Fibroblast of peridontal ligament (primary cell): ENCODE measurements at regions not wholly inside any gene's neighbourhood (a gene's known extent, or its start where the extent isn't known, plus 50 kb on each side); places are given as distances from the start of the nearest gene placed in this dataset.
"Not testable (repeated sequence)": the region's sequence is repeated elsewhere in the genome, so short reads cannot be mapped to it uniquely, and the experiment has no call there.

Experiments used
- DNase-seq: peaks from one replicate; pipeline ENCODE4 v3.0.0-alpha.2; 2010; ENCODE audit errors: extremely low read depth

DNA sequence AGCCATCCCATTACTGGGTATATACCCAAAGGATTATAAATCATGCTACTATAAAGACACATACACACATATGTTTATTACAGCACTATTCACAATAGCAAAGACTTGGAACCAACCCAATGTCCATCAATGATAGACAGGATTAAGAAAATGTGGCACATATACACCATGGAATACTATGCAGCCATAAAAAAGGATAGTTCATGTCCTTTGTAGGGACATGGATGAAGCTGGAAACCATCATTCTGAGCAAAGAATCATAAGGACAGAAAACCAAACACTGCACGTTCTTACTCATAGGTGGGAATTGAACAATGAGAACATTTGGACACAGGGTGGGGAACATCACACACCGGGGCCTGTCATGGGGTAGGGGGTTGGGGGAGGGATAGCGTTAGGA, 60.3 kb upstream of the NMU start:
- not testable (repeated sequence) for DNase-seq

DNA sequence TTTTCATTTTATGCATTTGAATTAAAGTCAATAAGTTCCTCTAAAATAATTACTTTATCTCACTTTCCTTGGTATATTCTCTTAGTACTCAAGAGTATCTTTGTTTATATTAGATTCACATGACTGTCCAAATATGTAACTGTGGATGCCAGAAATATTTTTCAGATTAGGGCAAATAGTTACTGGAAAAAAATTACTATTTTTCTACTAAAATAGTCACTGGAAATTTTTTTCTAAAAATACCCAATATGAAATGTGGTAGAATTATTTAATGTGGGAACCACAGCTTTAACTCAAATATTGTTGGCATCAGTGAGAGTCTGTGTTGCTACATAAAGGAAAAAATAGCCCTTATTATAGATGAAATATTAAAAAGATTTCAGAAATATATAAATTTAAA, 70.4 kb upstream of the NMU start:
- no peak for DNase-seq

DNA sequence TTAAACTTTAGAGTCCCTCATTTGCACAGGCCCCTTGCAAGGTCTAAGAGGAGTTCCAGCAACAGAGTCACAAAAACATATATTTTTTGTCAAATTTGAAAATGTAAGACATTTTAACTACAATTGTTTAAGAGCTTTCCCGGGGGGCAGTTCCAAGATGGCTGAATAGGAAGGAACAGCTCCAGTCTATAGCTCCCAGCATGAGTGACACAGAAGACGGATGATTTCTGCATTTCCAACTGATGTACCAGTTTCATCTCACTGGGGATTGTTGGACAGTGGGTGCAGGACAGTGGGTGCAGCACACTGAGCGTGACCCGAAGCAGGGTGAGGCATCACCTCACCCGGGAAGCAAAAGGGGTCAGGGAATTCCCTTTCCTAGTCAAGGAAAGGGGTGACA, 71.4 kb upstream of the NMU start:
- DNase-seq, result no peak

DNA sequence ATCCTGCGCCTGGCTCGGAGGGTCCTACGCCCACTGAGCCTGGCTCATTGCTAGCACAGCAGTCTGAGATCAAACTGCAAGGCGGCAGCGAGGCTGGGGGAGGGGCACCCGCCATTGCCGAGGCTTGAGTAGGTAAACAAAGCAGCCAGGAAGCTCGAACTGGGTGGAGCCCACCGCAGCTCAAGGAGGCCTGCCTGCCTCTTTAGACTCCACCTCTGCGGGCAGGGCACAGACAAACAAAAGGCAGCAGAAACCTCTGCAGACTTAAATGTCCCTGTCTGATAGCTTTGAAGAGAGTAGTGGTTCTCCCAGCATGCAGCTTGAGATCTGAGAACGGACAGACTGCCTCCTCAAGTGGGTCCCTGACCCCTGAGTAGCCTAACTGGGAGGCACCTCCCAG, 71.9 kb upstream of the NMU start:
- DNase-seq, result not testable (repeated sequence)

DNA sequence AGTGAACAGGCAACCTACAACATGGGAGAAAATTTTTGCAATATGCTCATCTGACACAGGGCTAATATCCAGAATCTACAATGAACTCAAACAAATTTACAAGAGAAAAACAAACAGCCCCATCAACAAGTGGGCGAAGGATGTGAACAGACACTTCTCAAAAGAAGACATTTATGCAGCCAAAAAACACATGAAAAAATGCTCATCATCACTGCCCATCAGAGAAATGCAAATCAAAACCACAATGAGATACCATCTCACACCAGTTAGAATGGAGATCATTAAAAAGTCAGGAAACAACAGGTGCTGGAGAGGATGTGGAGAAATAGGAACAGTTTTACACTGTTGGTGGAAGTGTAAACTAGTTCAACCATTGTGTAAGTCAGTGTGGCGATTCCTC, 76.7 kb upstream of the NMU start:
- not testable (repeated sequence) for DNase-seq

DNA sequence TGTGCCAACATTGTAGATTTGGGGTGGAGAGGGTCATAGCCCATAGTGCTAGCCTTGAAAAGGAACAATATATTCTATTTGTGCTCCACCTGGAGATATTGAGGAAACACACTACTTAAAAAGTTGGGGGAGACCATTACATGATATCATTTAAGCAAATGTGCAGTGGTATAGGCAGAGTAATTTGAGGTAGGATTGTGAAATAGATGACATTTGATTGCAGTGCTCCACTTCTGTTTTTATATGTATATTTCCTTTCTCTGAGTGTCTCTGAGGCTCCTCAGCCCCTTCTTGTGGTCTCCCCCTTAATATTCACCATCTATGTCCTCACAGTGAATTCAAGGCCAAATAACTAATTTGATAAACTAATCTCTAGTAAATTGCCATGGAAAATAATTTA, 85.6 kb upstream of the NMU start:
- no peak for DNase-seq

DNA sequence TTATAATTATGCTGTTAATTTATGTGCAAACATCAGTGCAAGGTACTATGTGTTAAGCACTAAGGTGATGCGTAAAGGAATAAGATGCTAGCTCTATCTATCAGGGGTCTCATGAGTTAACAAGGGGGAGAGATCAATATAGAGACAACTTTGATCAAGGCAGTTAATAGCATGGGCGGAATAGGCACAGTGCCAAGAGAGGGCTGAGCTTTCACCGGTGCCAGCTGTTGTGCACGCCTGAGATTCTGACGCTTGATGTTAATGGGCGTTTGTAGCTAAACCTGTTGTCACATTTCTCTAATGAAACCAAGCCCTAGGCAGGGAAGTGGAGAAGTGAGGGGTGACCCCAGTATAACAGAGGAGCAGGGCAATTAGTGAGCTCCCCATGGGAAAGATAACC, 86.0 kb upstream of the NMU start:
- DNase-seq, result no peak

DNA sequence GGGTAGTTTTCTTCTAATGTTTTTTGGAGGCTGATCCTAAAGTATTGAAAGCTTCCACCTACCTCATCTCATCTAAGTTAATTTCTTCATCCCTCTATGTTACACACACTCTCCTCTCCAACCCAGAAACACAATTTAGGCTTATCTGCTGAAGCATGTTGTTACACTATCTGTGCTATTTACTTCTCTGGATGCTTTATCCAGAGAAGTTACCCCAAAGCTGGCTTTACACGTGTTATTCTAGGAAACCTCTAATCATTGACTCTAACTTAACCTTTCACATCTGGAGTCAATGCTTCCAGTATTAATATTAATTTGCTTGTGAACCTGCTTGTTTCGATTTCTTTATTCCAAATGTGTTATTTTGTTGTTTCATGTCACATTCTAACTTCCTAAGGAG, 87.3 kb upstream of the NMU start:
- no peak for DNase-seq

DNA sequence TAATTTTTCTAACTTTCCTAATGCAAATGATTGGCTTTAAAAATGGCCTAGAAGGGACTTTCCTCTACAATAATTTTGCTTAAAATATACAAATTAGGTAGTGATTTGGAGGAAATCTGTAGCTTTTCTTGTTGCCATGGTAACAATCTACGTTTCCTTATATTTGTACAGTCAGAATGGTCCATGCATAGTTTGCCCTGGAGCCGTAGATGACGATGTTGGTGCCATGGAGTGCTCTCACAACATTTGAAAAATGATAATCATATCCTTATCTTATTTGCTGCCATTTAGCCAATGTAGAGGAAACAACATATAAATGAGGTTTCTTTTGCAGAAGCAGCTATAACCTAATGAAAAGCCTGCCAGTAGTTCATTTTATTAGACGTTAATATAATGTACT, 89.0 kb upstream of the NMU start:
- DNase-seq, result no peak

DNA sequence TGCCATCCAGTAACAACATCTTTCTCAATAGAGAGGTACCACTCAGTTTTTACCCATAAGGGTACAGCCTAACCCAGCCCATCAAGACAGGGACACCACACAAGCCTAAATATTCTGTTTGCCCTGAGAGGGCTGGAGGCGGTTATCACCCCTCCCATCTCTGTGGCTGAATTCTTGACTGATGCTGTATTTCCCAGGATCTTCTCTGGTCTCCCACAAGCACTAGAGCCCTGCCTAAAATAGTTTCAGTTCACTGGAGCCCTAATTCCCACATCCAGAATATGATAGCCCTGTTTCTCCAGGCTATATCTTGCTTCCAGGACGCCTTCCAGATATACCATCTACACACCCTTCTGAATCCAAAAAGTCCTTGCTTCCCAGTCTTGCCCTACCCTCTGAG, 91.6 kb upstream of the NMU start:
- DNase-seq, result no peak

DNA sequence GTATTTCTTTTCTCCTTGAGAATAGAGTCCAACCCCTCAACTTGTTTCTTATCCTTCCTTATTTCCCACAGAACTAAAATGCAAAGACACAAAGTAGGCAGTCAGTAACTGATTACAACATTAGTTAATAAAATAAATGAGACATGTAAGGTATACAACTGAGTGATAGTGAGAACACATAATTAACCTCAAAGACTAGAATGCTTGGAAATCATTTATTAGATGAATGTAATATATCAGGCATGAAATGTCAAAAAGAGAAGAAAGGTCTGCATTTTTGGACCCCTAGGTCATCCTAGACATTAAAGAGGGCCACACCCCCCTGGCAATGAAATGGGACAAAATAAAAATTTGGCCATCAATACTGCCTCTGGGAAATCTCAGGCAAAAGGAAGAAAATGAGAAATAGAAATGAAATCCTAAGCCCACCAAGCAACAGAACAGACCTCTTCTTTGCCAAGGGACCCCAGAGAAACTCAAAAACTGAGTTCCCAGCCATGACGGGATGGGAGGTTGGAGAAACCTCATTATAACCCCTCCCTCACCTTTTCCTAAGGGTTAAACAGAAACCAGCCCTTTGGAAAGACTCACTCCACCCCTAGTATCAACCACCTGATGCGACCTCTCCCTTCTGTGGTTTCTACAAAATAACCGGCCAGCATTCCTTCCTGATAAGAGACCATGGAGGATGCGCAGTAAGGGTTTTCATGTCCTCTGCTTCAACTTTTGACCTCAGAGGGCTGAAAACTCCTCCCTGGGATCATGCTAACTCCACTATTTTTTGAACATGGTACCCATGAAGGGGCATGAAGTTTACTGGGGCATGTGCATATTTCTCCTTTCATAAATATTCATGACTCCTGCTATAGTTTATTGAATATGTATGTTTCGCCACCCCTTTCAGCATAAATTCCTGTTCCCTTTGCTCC, 90.0 kb upstream of the EXOC1L start:
- DNase-seq, result no peak

DNA sequence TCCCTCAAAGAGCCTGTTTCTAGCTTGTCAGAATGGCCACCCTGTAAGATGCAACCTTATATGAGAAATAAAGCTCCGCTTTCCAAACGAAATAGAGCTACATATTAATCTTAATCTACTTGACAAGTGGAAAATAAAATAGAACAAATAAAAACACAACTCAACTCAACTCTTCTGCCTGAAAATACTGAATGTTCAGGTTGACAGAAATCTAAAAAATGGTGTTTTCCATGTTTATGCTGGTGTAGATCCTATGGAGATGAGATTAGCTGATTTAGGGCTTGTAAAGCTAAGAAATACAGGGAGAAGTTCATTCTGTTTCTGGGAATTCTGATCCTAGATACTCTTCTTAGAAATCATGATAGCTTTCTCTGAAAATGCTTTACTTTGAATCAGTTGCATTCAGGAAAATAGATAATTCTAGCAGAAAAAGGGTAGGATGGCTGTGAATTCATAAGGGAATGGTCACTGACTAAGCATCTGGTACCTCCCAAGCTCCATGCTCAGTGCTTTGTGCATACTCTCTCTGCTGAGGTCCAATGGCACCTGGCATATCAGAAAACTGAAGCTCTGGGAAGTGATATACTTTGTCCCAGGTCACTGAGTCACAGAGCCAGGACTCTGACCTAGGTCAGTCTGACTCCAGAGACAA, 89.2 kb upstream of the EXOC1L start:
- DNase-seq, result no peak

DNA sequence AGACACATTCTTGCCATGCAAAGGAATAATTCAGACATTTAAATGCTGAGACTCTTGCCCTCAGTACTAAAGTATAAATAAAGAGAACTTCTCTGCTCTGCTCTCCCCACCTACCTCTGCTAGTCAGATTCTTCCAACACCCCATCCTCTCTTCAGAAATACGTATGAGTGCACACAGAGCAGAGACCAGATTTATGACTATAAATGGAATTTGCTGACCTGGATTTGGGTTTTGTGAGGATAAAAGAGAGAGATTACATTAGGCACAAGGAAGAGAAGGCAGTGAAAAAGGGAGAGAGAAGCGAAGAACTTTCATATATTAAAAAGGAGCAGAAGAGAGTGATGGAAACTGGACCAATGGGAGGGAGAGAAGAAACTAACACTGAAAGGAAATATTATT, 87.6 kb upstream of the EXOC1L start:
- DNase-seq, result no peak

DNA sequence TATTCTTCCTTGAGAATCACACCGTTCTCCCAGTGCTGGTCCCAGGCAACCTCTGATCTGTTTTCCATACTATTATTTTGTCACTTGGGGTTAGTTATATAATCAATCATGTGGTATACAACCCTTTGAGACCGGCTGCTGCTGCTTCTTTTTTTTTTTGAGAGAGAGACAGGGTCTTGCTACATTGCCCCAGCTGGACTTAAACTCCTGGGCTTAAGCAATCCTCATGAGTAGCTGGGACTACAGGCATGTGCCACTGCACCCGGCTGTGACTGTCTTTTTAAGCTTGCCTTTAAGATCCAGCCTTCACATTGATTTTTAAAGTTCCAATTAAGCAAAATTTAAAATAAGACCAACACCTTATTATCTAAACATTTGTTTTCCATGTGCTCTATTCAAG, 86.7 kb upstream of the EXOC1L start:
- DNase-seq, result no peak

DNA sequence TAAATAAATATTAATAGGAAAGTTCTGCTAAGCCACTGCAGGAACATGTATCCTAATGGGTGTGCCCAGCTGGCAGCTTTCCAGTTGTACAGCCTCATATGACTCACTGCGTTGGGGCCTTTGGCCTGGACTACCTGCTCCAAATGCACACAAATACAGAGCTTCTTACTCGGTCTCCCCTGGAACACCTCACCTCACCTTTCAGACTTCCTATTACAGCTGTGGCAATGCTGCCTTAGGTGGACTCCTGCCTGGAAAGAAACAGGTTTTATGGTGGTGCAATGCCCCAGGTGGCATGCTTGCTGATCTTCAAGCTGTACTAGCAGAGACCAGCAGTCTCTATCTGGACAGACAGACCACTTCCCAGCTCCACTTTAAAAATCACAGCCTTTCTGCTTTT, 85.7 kb upstream of the EXOC1L start:
- DNase-seq, result no peak

DNA sequence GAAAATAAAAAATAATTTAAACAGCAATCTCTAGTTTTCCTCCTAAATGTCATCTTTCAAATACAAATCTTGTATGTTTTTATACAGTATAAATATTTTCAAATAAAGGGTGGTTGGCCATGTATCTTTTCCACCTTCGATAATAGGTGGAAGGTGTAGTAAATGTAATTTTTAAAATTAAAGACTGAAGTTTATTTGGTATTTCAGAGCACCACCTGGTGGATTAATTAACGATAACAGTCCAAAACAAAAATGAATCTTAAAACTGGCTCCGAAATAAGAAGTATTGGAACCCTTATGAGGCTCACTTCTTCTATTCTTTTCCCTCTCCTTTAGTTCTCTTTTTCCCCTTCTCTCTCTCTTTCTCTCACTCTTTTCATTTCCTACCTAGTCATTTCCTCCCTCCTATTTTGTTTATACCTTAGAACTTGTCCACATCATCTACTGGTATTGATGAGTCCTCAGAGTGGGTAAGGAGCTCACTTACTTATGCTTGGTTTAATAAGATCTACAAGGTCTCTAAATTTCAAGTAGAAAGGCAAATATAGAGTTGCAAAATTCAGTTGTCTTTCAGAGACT, 82.9 kb upstream of the EXOC1L start:
- peak; percentile 15 for DNase-seq

DNA sequence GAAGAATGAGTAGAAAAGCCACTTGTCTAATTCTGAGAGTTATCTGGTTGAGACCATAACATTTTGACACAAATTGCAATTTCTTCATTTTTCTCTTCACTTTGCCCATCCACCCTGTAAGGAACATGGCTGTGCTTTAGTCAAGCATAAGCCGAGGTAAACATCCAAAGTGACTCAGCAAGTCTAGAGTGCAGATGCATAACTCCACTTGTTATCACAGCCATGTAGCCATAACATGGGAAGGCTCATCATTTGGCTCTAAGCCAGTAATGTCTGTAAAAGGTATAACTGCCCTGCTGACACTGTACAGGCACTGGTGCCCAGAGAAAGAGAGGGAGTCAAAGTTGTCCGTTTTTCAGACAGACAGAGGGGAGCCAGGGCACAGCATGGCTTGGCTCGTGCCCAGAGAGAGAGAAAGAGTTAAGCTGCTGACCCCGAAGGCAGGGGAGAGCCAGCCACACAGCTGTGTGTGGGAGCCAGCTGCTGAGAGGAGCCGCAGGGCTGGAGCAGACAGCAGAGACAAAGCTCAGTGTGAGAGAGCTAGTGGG, 76.9 kb upstream of the EXOC1L start:
- DNase-seq, result no peak

DNA sequence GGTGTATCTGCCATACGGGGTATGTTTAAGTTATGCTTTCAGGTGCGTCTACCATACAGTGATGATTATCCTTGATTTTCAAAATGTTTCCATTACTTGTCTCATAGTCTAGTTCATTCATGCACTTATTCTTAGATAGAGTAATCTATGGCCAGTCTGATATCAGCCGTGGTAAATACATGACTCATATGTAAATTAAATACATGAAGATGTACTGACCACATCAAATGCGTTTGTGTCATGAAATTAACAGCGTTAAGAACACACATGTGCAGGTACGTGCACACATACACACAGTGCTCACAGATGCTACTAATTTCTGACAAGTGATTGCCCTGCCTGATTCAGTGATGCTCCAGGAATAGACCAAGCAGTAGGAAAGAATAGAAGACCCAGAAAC, 75.2 kb upstream of the EXOC1L start:
- DNase-seq, result no peak

DNA sequence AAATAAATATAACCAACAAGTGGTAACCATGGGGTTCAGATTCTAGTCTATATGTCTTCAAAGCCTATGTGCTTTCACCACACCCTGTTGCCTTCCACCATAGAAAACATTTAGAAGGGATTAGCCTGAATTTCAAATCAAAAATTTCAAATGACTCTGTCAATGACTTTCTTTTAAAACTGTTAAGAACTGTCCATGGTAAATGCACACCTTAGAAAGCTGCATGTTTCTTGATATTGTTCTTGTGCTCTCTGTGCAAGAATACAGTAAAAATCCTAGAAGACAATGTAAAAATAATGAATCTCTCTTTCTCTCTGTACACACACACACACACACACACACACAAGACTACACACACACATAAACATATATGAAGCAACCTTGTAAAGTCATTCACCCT, 74.6 kb upstream of the EXOC1L start:
- DNase-seq, result no peak

DNA sequence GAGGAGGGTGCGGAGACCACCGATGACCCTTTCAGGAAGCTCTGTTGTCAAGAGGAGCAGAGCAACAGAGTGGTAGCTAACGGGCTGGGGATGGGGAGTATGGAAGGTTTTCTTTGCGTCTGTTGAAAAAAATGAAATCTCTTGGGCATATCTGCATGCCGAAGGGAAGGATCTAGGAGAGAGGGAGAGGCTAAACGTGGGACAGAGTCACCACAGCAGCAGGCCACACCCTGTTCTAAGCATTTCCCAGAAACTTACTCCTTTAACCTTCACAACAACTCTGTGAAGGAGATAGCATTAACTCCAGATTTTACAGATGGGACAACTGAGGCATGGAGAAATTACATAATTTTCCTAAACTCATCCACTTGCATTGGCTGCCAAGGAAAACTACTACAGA, 71.8 kb upstream of the EXOC1L start:
- DNase-seq, result no peak

DNA sequence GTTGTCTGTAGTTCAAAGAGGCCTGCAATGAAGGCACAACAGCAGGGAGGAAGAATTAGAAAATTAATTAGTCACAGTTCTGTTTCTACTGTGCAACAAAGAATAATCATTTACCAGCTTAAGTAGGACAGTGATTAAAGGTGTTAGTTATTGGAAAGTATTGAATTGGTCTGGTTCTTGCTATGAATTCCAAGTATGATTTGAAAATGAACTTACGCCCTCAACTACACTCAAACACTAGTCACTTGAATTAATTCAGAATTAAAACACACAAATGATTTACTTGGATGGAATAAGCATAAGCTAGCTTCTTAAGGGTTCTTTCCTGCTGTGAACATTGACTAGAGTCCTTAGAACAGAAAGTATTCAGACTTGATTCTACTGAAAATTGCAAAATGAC, 69.9 kb upstream of the EXOC1L start:
- DNase-seq, result no peak

DNA sequence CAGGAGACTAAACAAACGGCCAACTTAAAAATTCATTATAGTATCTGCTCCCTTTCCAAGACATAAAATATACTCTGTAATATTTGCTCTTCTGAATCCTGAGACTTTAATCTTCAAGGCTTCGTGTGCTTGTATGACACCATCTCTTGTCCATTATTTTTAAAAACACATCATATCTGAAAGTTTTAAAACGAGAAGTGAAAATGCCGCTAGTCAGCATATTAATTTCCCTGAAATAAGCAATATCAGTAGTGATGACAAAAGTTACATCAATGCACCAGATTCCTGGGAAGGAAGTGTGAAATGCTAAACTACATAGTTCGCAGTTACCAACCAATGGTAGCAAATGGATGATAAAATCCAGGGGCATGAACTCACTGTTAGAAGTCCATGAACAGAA, 66.8 kb upstream of the EXOC1L start:
- DNase-seq, result no peak

DNA sequence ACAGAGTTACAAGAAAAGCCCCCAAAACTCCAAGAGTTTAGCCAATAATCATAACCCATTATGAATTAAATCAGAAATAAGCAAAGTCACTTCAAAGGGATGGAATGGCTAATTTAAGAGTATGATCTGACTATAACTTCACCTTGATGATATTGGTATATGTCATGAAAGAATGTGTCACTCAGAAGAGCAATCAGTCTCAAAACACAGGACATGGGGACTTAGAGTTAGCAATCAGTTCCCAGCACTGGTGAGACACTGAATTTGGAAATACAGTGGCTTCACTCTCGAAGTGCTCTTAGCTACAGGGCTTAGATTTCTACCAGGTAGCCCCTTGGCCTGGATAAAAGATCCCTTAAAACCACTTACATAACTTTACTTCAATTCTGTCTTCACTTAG, 65.7 kb upstream of the EXOC1L start:
- no peak for DNase-seq
